ENCODE measurements at regions not wholly inside any gene's neighbourhood (a gene's known extent, or its start where the extent isn't known, plus 50 kb on each side); places are given as distances from the start of the nearest gene placed in this dataset.

- H3K36me3 ChIP-seq (ENCODE audit: control insufficient read depth, insufficient read depth, low read length): no peaks in the 10 kb centered on the region
- no peak for DNase-seq (ENCODE audit: low read depth in 2 of 2)
- no peaks in the 10 kb centered on the region for H4K20me1 ChIP-seq (ENCODE audit: control insufficient read depth, extremely low read depth, insufficient read depth, low read length)
- H3K4me1 ChIP-seq (ENCODE audit: control insufficient read depth, extremely low read depth, insufficient read depth, low read length): no peaks in the 10 kb centered on the region
- no peak overlapping the region for H3K9ac ChIP-seq (ENCODE audit: insufficient read depth, low read length)
- no peaks in the 10 kb centered on the region for H3K79me2 ChIP-seq (ENCODE audit: control insufficient read depth, insufficient read depth, low read length)
- H3K4me2 ChIP-seq (ENCODE audit: extremely low read depth, insufficient read depth, low read length): no peak overlapping the region
- no peaks in the 10 kb centered on the region for H3K9me3 ChIP-seq (ENCODE audit: control insufficient read depth, insufficient read depth, low read depth, low read length)
- no peaks in the 10 kb centered on the region for H3K27me3 ChIP-seq (ENCODE audit: control insufficient read depth, insufficient read depth, low read length)
- TF ChIP-seq EZH2 (IDR thresholded peaks at IDR 0.05; ENCODE audit: low read length, missing control alignments): no peak
- TF ChIP-seq CTCF (conservative IDR thresholded peaks at IDR 0.05 in 1 of 2, IDR thresholded peaks at IDR 0.05 in 1 of 2; ENCODE audit: low read depth in 1 of 2, low read length in 2 of 2): no peak
- no peak overlapping the region for H3K4me3 ChIP-seq (replicated peaks in 1 of 4; ENCODE audit: control extremely low read depth in 1 of 4, insufficient read depth in 1 of 4, low read depth in 3 of 4, low read length in 4 of 4)
- H2AFZ ChIP-seq (ENCODE audit: low read length): no peak overlapping the region
- H3K27ac ChIP-seq (ENCODE audit: insufficient read depth, low read length): no peak overlapping the region
Observed at GRCh38 chr9:13967438-13967837, 346.5 kb downstream of the NFIB start.

DNA sequence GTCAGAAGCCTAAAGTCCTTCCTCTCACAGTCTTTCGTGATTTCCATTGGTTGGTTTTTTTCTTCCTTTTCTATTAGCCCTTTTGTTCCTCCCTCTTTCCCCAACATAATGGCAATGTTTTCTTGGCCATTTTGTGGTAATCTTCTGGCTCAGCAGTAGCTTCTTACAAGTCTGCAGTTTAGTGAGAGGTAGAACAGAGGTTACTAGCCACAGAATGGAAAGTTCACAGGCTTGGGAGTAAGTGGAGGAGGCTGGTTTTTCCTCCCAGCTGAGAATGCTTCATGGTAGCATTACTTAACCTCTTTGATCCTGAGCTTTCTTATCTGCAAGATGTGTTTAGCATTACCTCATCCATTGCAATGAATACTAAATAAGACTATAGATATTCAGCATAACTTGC is 346.9 kb downstream of the NFIB start:
- TF ChIP-seq EZH2 (IDR thresholded peaks at IDR 0.05; ENCODE audit: low read length, missing control alignments) (no peak), CTCF (conservative IDR thresholded peaks at IDR 0.05 in 1 of 2, IDR thresholded peaks at IDR 0.05 in 1 of 2; ENCODE audit: low read depth in 1 of 2, low read length in 2 of 2) (no peak)
- Histone ChIP-seq H3K27ac (ENCODE audit: insufficient read depth, low read length) (no peak overlapping the region), H3K79me2 (ENCODE audit: control insufficient read depth, insufficient read depth, low read length) (no peaks in the 10 kb centered on the region), H3K27me3 (ENCODE audit: control insufficient read depth, insufficient read depth, low read length) (no peaks in the 10 kb centered on the region), H3K4me1 (ENCODE audit: control insufficient read depth, extremely low read depth, insufficient read depth, low read length) (no peaks in the 10 kb centered on the region), H4K20me1 (ENCODE audit: control insufficient read depth, extremely low read depth, insufficient read depth, low read length) (no peaks in the 10 kb centered on the region), H2AFZ (ENCODE audit: low read length) (no peak overlapping the region), H3K9ac (ENCODE audit: insufficient read depth, low read length) (no peak overlapping the region), H3K36me3 (ENCODE audit: control insufficient read depth, insufficient read depth, low read length) (no peaks in the 10 kb centered on the region), H3K4me3 (replicated peaks in 1 of 4; ENCODE audit: control extremely low read depth in 1 of 4, insufficient read depth in 1 of 4, low read depth in 3 of 4, low read length in 4 of 4) (no peak overlapping the region), H3K4me2 (ENCODE audit: extremely low read depth, insufficient read depth, low read length) (no peak overlapping the region), H3K9me3 (ENCODE audit: control insufficient read depth, insufficient read depth, low read depth, low read length) (no peaks in the 10 kb centered on the region)
- peak in 1 of 2 donors; percentile 65 for DNase-seq (ENCODE audit: low read depth in 2 of 2)

- Histone ChIP-seq H3K27ac (ENCODE audit: insufficient read depth, low read length) (no peak overlapping the region), H3K79me2 (ENCODE audit: control insufficient read depth, insufficient read depth, low read length) (no peaks in the 10 kb centered on the region), H3K4me1 (ENCODE audit: control insufficient read depth, extremely low read depth, insufficient read depth, low read length) (no peaks in the 10 kb centered on the region), H3K4me3 (replicated peaks in 1 of 4; ENCODE audit: control extremely low read depth in 1 of 4, insufficient read depth in 1 of 4, low read depth in 3 of 4, low read length in 4 of 4) (no peak overlapping the region), H2AFZ (ENCODE audit: low read length) (no peak overlapping the region), H3K4me2 (ENCODE audit: extremely low read depth, insufficient read depth, low read length) (no peak overlapping the region), H3K9ac (ENCODE audit: insufficient read depth, low read length) (no peak overlapping the region), H3K27me3 (ENCODE audit: control insufficient read depth, insufficient read depth, low read length) (no peaks in the 10 kb centered on the region), H4K20me1 (ENCODE audit: control insufficient read depth, extremely low read depth, insufficient read depth, low read length) (no peaks in the 10 kb centered on the region), H3K36me3 (ENCODE audit: control insufficient read depth, insufficient read depth, low read length) (no peaks in the 10 kb centered on the region), H3K9me3 (ENCODE audit: control insufficient read depth, insufficient read depth, low read depth, low read length) (no peaks in the 10 kb centered on the region)
- DNase-seq (ENCODE audit: low read depth in 2 of 2): no peak
- TF ChIP-seq EZH2 (IDR thresholded peaks at IDR 0.05; ENCODE audit: low read length, missing control alignments) (no peak), CTCF (conservative IDR thresholded peaks at IDR 0.05 in 1 of 2, IDR thresholded peaks at IDR 0.05 in 1 of 2; ENCODE audit: low read depth in 1 of 2, low read length in 2 of 2) (no peak)
Observed at GRCh38 chr9:13963005-13963653, 350.8 kb downstream of the NFIB start.
